Stomach (tissue), 4 donors: ENCODE measurements at regions not wholly inside any gene's neighbourhood (a gene's known extent, or its start where the extent isn't known, plus 50 kb on each side); places are given as distances from the start of the nearest gene placed in this dataset.

Source experiments
- CTCF ChIP-seq, 7 experiments: fragments of 450-650 bp in 4 of 7; fragments of 200-600 bp in 3 of 7; sonication (generic) in 3 of 7; IDR thresholded peaks; one replicate each; pipeline ENCODE4 v1.5.1; 2016 to 2019; ENCODE audit warnings: antibody characterized with exemption in 7 of 7, control low read depth in 2 of 7, mild to moderate bottlenecking in 1 of 7
- EP300 ChIP-seq: sonication (generic); formaldehyde crosslinking; IDR thresholded peaks from one replicate; pipeline ENCODE4 v1.6.1; 2017; ENCODE audit warnings: antibody characterized with exemption
- POLR2A ChIP-seq, 4 donors: fragments of 450-650 bp; IDR thresholded peaks; one replicate each; pipeline ENCODE4 v1.6.1; 2016; ENCODE audit warnings: antibody characterized with exemption in 4 of 4, control low read depth in 2 of 4, mild to moderate bottlenecking in 1 of 4, moderate library complexity in 1 of 4

GRCh38 chr9:38226491-38226951, 157.5 kb upstream of the SHB start:
- TF ChIP-seq POLR2A (IDR thresholded peaks at IDR 0.05) (no peak), CTCF (IDR thresholded peaks at IDR 0.05) (no peak), EP300 (no peak)
